Skeletal muscle tissue (tissue), 3 donors: ENCODE measurements at regions not wholly inside any gene's neighbourhood (a gene's known extent, or its start where the extent isn't known, plus 50 kb on each side); places are given as distances from the start of the nearest gene placed in this dataset.

ENCODE experiments used
- H3K27ac ChIP-seq: one replicate; pipeline ENCODE4 v1.7.0; 2013; ENCODE audit warnings: mild to moderate bottlenecking, low read depth, low read length, inconsistent platforms
- H3K27me3 ChIP-seq, 3 donors: one replicate each; pipeline ENCODE4 v1.7.0; 2013; ENCODE audit warnings: low read length in 3 of 3; ENCODE audit not compliant: control insufficient read depth in 3 of 3, insufficient read depth in 3 of 3
- H3K36me3 ChIP-seq, 3 donors: one replicate each; pipeline ENCODE4 v1.7.0; 2013; ENCODE audit warnings: low read length in 3 of 3; ENCODE audit not compliant: control insufficient read depth in 3 of 3, insufficient read depth in 3 of 3
- H3K4me1 ChIP-seq, 3 donors: one replicate each; pipeline ENCODE4 v1.7.0; 2013; ENCODE audit warnings: low read length in 3 of 3, mild to moderate bottlenecking in 3 of 3; ENCODE audit not compliant: control insufficient read depth in 3 of 3, insufficient read depth in 3 of 3
- H3K4me3 ChIP-seq, 3 donors: one replicate each; pipeline ENCODE4 v1.7.0; 2013; ENCODE audit warnings: low read length in 3 of 3
- H3K9ac ChIP-seq, 3 donors: one replicate each; pipeline ENCODE4 v1.7.0; 2013; ENCODE audit warnings: low read length in 3 of 3, mild to moderate bottlenecking in 3 of 3, moderate library complexity in 2 of 3, low read depth in 1 of 3
- H3K9me3 ChIP-seq, 3 donors: one replicate each; pipeline ENCODE4 v1.7.0; 2013; ENCODE audit warnings: low read length in 3 of 3; ENCODE audit not compliant: control insufficient read depth in 3 of 3
- donor health status: Osteomylitis.

- no peak overlapping the region for H3K27ac ChIP-seq
- H3K27me3 ChIP-seq = no peaks in the 10 kb centered on the region
- no peaks in the 10 kb centered on the region for H3K4me1 ChIP-seq
- no peak overlapping the region for H3K9ac ChIP-seq
- no peaks in the 10 kb centered on the region for H3K36me3 ChIP-seq
- H3K4me3 ChIP-seq = no peak overlapping the region
- H3K9me3 ChIP-seq = no peaks in the 10 kb centered on the region
Measured at GRCh38 chr1:55861676-55862340, 646.6 kb upstream of the USP24 start.

GRCh38 chr1:55860798-55861519, 645.8 kb upstream of the USP24 start:
- no peak overlapping the region for H3K4me3 ChIP-seq
- no peaks in the 10 kb centered on the region for H3K36me3 ChIP-seq
- no peaks in the 10 kb centered on the region for H3K27me3 ChIP-seq
- no peaks in the 10 kb centered on the region for H3K9me3 ChIP-seq
- H3K4me1 ChIP-seq = peaks cover 0 to 3% (median 3%) of the 10 kb centered on the region in 3 donors
- no peak overlapping the region for H3K27ac ChIP-seq
- H3K9ac ChIP-seq = no peak overlapping the region

- Histone ChIP-seq H3K4me1 (peaks cover 0 to 8% (median 6%) of the 10 kb centered on the region in 3 donors), H3K27me3 (no peaks in the 10 kb centered on the region), H3K9me3 (no peaks in the 10 kb centered on the region), H3K36me3 (no peaks in the 10 kb centered on the region), H3K27ac (no peak overlapping the region), H3K4me3 (no peak overlapping the region), H3K9ac (no peak overlapping the region)
Measured at GRCh38 chr1:55860326-55860725, 645.2 kb upstream of the USP24 start.

GRCh38 chr1:55854911-55855310, 639.7 kb upstream of the USP24 start:
- no peaks in the 10 kb centered on the region for H3K27me3 ChIP-seq
- no peaks in the 10 kb centered on the region for H3K36me3 ChIP-seq
- no peaks in the 10 kb centered on the region for H3K9me3 ChIP-seq
- peaks cover 0 to 8% (median 6%) of the 10 kb centered on the region in 3 donors for H3K4me1 ChIP-seq
- no peak overlapping the region for H3K9ac ChIP-seq
- no peak overlapping the region for H3K27ac ChIP-seq
- H3K4me3 ChIP-seq = no peak overlapping the region

GRCh38 chr1:55848906-55849305, 633.7 kb upstream of the USP24 start:
- no peaks in the 10 kb centered on the region for H3K36me3 ChIP-seq
- H3K27me3 ChIP-seq = no peaks in the 10 kb centered on the region
- no peak overlapping the region for H3K9ac ChIP-seq
- H3K4me3 ChIP-seq = no peak overlapping the region
- no peak overlapping the region for H3K27ac ChIP-seq
- H3K9me3 ChIP-seq = no peaks in the 10 kb centered on the region
- H3K4me1 ChIP-seq = peaks cover 0 to 6% (median 4%) of the 10 kb centered on the region in 3 donors

- Histone ChIP-seq H3K27me3 (no peaks in the 10 kb centered on the region), H3K36me3 (no peaks in the 10 kb centered on the region), H3K9me3 (no peaks in the 10 kb centered on the region), H3K4me1 (peaks cover 0 to 6% (median 4%) of the 10 kb centered on the region in 3 donors), H3K27ac (no peak overlapping the region), H3K9ac (no peak overlapping the region), H3K4me3 (no peak overlapping the region)
Measured at GRCh38 chr1:55846051-55846450, 630.9 kb upstream of the USP24 start.

GRCh38 chr1:55844322-55844721, 629.2 kb upstream of the USP24 start:
- H3K4me1 ChIP-seq = peaks cover 0 to 6% (median 4%) of the 10 kb centered on the region in 3 donors
- H3K9me3 ChIP-seq = no peaks in the 10 kb centered on the region
- no peak overlapping the region for H3K9ac ChIP-seq
- no peaks in the 10 kb centered on the region for H3K27me3 ChIP-seq
- H3K36me3 ChIP-seq = no peaks in the 10 kb centered on the region
- H3K4me3 ChIP-seq = no peak overlapping the region
- no peak overlapping the region for H3K27ac ChIP-seq

GRCh38 chr1:55839626-55840025, 624.5 kb upstream of the USP24 start:
- no peak overlapping the region for H3K9ac ChIP-seq
- no peak overlapping the region for H3K27ac ChIP-seq
- H3K4me3 ChIP-seq = no peak overlapping the region
- no peaks in the 10 kb centered on the region for H3K9me3 ChIP-seq
- H3K36me3 ChIP-seq = no peaks in the 10 kb centered on the region
- no peaks in the 10 kb centered on the region for H3K27me3 ChIP-seq
- H3K4me1 ChIP-seq = peaks cover 0 to 4% (median 4%) of the 10 kb centered on the region in 3 donors

GRCh38 chr1:55839221-55839620, 624.1 kb upstream of the USP24 start:
- peaks cover 0 to under 1% (median 0%) of the 10 kb centered on the region in 3 donors for H3K4me1 ChIP-seq
- H3K36me3 ChIP-seq = no peaks in the 10 kb centered on the region
- no peaks in the 10 kb centered on the region for H3K9me3 ChIP-seq
- H3K4me3 ChIP-seq = no peak overlapping the region
- no peak overlapping the region for H3K27ac ChIP-seq
- H3K9ac ChIP-seq = no peak overlapping the region
- no peaks in the 10 kb centered on the region for H3K27me3 ChIP-seq

GRCh38 chr1:55836086-55836485, 620.9 kb upstream of the USP24 start:
- no peaks in the 10 kb centered on the region for H3K36me3 ChIP-seq
- H3K4me3 ChIP-seq = no peak overlapping the region
- no peaks in the 10 kb centered on the region for H3K4me1 ChIP-seq
- H3K9me3 ChIP-seq = no peaks in the 10 kb centered on the region
- H3K9ac ChIP-seq = no peak overlapping the region
- H3K27me3 ChIP-seq = no peaks in the 10 kb centered on the region
- no peak overlapping the region for H3K27ac ChIP-seq
